Testis (tissue), 2 donors: ENCODE measurements at regions not wholly inside any gene's neighbourhood (a gene's known extent, or its start where the extent isn't known, plus 50 kb on each side); places are given as distances from the start of the nearest gene placed in this dataset.

Experiments
- POLR2A ChIP-seq: fragments of 450-650 bp; IDR thresholded peaks from one replicate; pipeline ENCODE4 v1.6.1; 2017; ENCODE audit warnings: antibody characterized with exemption, mild to moderate bottlenecking, moderate library complexity
- TF ChIP-seq, protein P1 (sequence below), 3 experiments: fragments of 450-650 bp in 2 of 3; fragments of 200-600 bp in 1 of 3; sonication (generic) in 1 of 3; IDR thresholded peaks; one replicate each; pipeline ENCODE4 v1.5.1; 2016 to 2019; ENCODE audit warnings: antibody characterized with exemption in 3 of 3, mild to moderate bottlenecking in 2 of 3, moderate library complexity in 1 of 3

DNA sequence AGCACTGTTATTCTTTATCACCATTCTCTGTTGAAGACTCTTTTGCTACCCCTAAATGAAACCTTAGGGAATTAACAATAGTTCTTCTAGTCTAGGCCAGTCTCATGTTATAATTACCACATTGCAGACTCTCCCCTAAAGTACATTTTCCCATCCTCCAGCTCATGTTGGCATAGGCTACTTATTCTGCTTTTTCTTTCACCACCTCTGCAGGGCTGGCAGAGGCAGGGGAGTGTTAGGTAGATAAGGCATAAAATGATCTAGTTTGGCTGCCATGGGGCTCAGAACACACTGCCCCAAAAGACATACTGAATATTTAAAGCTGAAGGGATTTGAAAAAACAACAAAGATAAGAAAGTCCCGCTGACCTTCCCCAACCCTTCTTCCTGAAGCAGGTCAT, 82.7 kb upstream of the RFC3 start:
- TF ChIP-seq, protein P1, sequence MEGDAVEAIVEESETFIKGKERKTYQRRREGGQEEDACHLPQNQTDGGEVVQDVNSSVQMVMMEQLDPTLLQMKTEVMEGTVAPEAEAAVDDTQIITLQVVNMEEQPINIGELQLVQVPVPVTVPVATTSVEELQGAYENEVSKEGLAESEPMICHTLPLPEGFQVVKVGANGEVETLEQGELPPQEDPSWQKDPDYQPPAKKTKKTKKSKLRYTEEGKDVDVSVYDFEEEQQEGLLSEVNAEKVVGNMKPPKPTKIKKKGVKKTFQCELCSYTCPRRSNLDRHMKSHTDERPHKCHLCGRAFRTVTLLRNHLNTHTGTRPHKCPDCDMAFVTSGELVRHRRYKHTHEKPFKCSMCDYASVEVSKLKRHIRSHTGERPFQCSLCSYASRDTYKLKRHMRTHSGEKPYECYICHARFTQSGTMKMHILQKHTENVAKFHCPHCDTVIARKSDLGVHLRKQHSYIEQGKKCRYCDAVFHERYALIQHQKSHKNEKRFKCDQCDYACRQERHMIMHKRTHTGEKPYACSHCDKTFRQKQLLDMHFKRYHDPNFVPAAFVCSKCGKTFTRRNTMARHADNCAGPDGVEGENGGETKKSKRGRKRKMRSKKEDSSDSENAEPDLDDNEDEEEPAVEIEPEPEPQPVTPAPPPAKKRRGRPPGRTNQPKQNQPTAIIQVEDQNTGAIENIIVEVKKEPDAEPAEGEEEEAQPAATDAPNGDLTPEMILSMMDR (IDR thresholded peaks at IDR 0.05) = no peak
- TF ChIP-seq POLR2A = no peak
